Endodermal cell (in vitro differentiated cells): ENCODE measurements at regions not wholly inside any gene's neighbourhood (a gene's known extent, or its start where the extent isn't known, plus 50 kb on each side); places are given as distances from the start of the nearest gene placed in this dataset.

Source experiments
- DNase-seq: peaks from one replicate; pipeline ENCODE4 v3.0.0-alpha.2; 2017
- H3K27ac ChIP-seq: 2 replicates; pipeline ENCODE4 v1.5.1; 2013; ENCODE audit warnings: mild to moderate bottlenecking, low read depth, low read length, moderate library complexity
- H3K27me3 ChIP-seq: 2 replicates; pipeline ENCODE4 v1.6.1; 2013; ENCODE audit warnings: mild to moderate bottlenecking, low read length, moderate library complexity; ENCODE audit not compliant: insufficient read depth, control insufficient read depth, poor library complexity, severe bottlenecking
- H3K36me3 ChIP-seq: 2 replicates; pipeline ENCODE4 v1.7.0; 2013; ENCODE audit warnings: mild to moderate bottlenecking, low read length, moderate library complexity; ENCODE audit not compliant: control insufficient read depth, insufficient read depth
- H3K4me1 ChIP-seq: one replicate; pipeline ENCODE4 v1.7.0; 2013; ENCODE audit warnings: low read length; ENCODE audit not compliant: control insufficient read depth, insufficient read depth
- H3K4me3 ChIP-seq: 2 replicates; pipeline ENCODE4 v1.5.1; 2013; ENCODE audit warnings: mild to moderate bottlenecking, low read length, moderate library complexity
- H3K9ac ChIP-seq: 2 replicates; pipeline ENCODE4 v1.6.1; 2013; ENCODE audit warnings: mild to moderate bottlenecking, low read length, moderate library complexity; ENCODE audit not compliant: poor library complexity, severe bottlenecking; ENCODE audit errors: extremely low read depth
- H3K9me3 ChIP-seq: 2 replicates; pipeline ENCODE4 v1.6.1; 2013; ENCODE audit warnings: mild to moderate bottlenecking, low read length, moderate library complexity; ENCODE audit not compliant: control insufficient read depth
- H3K27ac Mint-ChIP-seq: 2 replicates; pipeline ENCODE4 v1.8.0; 2020; ENCODE audit warnings: mixed read lengths
- H3K27me3 Mint-ChIP-seq: 2 replicates; pipeline ENCODE4 v1.8.0; 2021; ENCODE audit warnings: mild to moderate bottlenecking, mixed read lengths; ENCODE audit not compliant: insufficient read depth
- H3K36me3 Mint-ChIP-seq: 2 replicates; pipeline ENCODE4 v1.8.0; 2020; ENCODE audit warnings: low read depth, mixed read lengths
- H3K4me1 Mint-ChIP-seq: 2 replicates; pipeline ENCODE4 v1.8.0; 2020; ENCODE audit warnings: mixed read lengths
- H3K4me3 Mint-ChIP-seq: 2 replicates; pipeline ENCODE4 v1.8.0; 2020; ENCODE audit warnings: mild to moderate bottlenecking, moderate library complexity, mixed read lengths
- H3K9me3 Mint-ChIP-seq: 2 replicates; pipeline ENCODE4 v1.8.0; 2020; ENCODE audit warnings: mild to moderate bottlenecking, mixed read lengths
- WGBS, 2 experiments: methylation state at CpG; one replicate each; pipeline versions ENCODE4 v1.1.5 to v1.1.7; 2013; ENCODE audit warnings: missing lambda C conversion rate in 2 of 2, mixed read lengths in 1 of 2; ENCODE audit not compliant: insufficient coverage in 1 of 2, insufficient read length in 1 of 2; 5-methylcytosine and 5-hydroxymethylcytosine counted together
- TF ChIP-seq, protein P1 (sequence below): fragments of 200-600 bp; sonication (generic); conservative IDR thresholded peaks from 2 replicates; pipeline ENCODE4 v1.5.0; 2021; ENCODE audit warnings: antibody characterized with exemption, mild to moderate bottlenecking

DNA sequence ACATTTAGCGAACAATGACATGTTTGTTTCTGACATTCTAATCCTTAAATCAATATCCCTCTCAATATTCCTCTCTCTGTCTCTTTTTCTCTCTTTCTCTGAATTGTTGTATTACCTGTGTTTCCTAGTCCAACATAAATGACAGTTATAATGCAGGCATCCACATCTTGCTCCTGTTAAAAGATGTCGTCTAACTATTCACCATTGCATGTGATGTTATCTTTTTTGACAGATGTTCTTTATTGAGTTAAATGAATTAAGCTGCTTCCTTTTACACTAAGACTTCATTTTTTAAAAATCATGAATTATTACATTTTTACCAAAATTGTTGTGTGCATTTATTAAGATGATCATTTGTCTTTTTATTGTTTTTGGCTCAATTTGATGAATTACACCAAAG is 527.5 kb downstream of the PRR16 start:
- 79 to 100% methylated on average over 1 to 2 of the region's 2 CpGs for WGBS, 2 experiments
- no peak for DNase-seq
- Histone ChIP-seq H3K4me3 (no peak overlapping the region), H3K9me3 (no peaks in the 10 kb centered on the region), H3K36me3 (no peaks in the 10 kb centered on the region), H3K9ac (no peak overlapping the region), H3K27me3 (no peaks in the 10 kb centered on the region), H3K27ac (no peak overlapping the region), H3K4me1 (peaks cover 6% of the 10 kb centered on the region)
- Mint-ChIP-seq H3K36me3 (no peaks in the 10 kb centered on the region), H3K27me3 (no peaks in the 10 kb centered on the region), H3K27ac (no peak overlapping the region), H3K4me3 (no peak overlapping the region), H3K9me3 (no peaks in the 10 kb centered on the region), H3K4me1 (peaks cover 21% of the 10 kb centered on the region)
- TF ChIP-seq, protein P1, sequence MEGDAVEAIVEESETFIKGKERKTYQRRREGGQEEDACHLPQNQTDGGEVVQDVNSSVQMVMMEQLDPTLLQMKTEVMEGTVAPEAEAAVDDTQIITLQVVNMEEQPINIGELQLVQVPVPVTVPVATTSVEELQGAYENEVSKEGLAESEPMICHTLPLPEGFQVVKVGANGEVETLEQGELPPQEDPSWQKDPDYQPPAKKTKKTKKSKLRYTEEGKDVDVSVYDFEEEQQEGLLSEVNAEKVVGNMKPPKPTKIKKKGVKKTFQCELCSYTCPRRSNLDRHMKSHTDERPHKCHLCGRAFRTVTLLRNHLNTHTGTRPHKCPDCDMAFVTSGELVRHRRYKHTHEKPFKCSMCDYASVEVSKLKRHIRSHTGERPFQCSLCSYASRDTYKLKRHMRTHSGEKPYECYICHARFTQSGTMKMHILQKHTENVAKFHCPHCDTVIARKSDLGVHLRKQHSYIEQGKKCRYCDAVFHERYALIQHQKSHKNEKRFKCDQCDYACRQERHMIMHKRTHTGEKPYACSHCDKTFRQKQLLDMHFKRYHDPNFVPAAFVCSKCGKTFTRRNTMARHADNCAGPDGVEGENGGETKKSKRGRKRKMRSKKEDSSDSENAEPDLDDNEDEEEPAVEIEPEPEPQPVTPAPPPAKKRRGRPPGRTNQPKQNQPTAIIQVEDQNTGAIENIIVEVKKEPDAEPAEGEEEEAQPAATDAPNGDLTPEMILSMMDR, result no peak

DNA sequence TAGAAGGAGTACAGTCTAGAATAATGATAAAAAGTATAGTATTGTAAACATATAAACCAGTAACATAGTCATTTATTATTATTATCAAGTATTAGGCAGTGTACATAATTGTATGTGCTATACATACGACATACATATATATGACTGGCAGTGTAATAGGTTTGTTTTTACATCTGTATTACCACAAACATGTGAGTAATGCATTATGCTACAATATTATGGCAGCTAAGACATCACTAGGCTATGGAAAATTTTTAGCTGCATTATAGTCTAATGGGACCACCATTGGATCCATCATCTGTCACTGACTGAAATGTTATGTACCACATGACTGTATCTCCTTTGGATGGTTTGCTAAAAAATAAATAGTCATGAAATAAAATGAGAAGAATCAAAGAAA is 530.0 kb downstream of the PRR16 start:
- Mint-ChIP-seq H3K36me3 (no peaks in the 10 kb centered on the region), H3K9me3 (no peaks in the 10 kb centered on the region), H3K4me1 (peaks cover 10% of the 10 kb centered on the region), H3K27me3 (no peaks in the 10 kb centered on the region), H3K27ac (no peak overlapping the region), H3K4me3 (no peak overlapping the region)
- Histone ChIP-seq H3K36me3 (no peaks in the 10 kb centered on the region), H3K9ac (no peak overlapping the region), H3K4me1 (no peaks in the 10 kb centered on the region), H3K9me3 (no peaks in the 10 kb centered on the region), H3K27ac (no peak overlapping the region), H3K4me3 (no peak overlapping the region), H3K27me3 (no peaks in the 10 kb centered on the region)
- TF ChIP-seq, protein P1, result no peak
- DNase-seq, result no peak
- 100% methylated on average over 1 of the region's 1 CpG; no CpG with 5 or more reads in 1 of the 2 experiments for WGBS, 2 experiments

DNA sequence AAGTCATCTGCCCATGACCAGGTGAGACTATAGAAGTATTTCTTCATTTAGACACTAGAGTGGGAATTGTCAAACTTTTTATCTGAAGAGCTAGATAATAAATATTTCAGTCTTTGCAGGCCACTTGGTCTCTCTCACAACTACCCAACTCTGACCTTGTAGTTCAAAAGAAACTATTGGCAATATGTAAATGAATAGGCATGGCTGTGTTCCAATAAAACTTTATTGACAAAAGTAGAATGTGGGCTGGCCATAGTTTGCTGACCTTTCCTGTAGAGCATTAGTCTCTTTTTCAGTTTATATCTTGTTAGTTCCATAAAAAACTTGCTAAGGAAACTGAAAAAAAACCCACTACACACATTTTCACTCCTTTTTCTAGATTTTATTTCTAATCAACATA is 535.5 kb downstream of the PRR16 start:
- H3K4me3 Mint-ChIP-seq, result no peak overlapping the region
- H3K27me3 ChIP-seq, result no peaks in the 10 kb centered on the region
- no peaks in the 10 kb centered on the region for H3K9me3 Mint-ChIP-seq
- H3K36me3 Mint-ChIP-seq, result no peaks in the 10 kb centered on the region
- TF ChIP-seq, protein P1, result no peak
- H3K27me3 Mint-ChIP-seq, result no peaks in the 10 kb centered on the region
- no peak overlapping the region for H3K4me3 ChIP-seq
- H3K27ac ChIP-seq, result no peak overlapping the region
- no peaks in the 10 kb centered on the region for H3K9me3 ChIP-seq
- H3K9ac ChIP-seq, result no peak overlapping the region
- DNase-seq, result no peak
- H3K4me1 ChIP-seq, result no peaks in the 10 kb centered on the region
- H3K27ac Mint-ChIP-seq, result no peak overlapping the region
- H3K4me1 Mint-ChIP-seq, result no peaks in the 10 kb centered on the region
- no peaks in the 10 kb centered on the region for H3K36me3 ChIP-seq
